Cerebellar cortex (tissue), 1 donor: ENCODE measurements at regions not wholly inside any gene's neighbourhood (a gene's known extent, or its start where the extent isn't known, plus 50 kb on each side); places are given as distances from the start of the nearest gene placed in this dataset.

Source experiments
- DNase-seq: peaks from one replicate; pipeline ENCODE4 v3.0.0-alpha.2; 2015; ENCODE audit warnings: low spot score

GRCh38 chr6:149150301-149150700 lies 167.2 kb upstream of the TAB2 start:
- DNase-seq = no peak

- no peak for DNase-seq
Observed at GRCh38 chr6:149150801-149151398, 166.6 kb upstream of the TAB2 start.

- DNase-seq = no peak
Observed at GRCh38 chr6:149152521-149152920, 165.0 kb upstream of the TAB2 start.

DNA sequence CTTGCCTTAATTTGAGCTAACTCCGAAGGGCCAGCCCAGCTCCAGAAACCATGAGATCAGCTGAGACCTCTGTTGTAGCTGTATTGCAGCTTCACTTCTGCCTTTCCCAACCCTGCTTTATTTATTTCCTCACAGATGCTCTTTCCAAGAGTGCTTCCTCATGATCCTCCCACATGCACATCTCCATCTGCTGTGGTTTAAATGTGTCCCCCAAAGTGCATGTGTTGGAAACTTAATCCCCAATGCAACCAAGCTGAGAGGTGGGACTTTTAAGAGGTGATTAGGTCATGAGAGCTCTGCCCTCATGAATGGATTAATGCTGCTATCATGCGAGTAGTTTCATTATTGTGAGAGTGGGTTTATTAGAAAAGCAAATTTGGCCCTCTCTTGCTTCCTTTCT lies 164.4 kb upstream of the TAB2 start:
- DNase-seq = no peak

DNA sequence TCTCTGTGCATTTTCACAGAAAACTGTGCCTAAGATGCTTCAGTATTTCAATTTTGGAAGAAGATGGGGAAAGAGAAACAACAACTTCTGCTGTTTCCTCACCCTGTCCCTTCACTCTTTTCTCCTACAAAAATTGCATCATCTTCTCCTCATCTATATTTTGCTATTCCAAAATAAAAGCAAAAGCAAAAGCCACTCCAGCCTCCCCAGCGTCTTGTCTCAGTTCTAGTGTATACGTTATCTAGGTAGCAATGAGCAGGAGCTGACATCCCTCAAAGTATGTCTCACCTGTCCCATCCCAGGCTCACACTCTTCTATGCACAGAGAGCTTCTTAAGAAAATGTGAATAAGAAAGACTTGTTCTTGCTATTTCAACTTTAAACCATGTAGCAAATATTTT lies 163.8 kb upstream of the TAB2 start:
- DNase-seq = no peak

- DNase-seq = no peak
Observed at GRCh38 chr6:149154261-149154821, 163.2 kb upstream of the TAB2 start.

GRCh38 chr6:149157126-149157525 lies 160.4 kb upstream of the TAB2 start:
- DNase-seq = no peak

DNA sequence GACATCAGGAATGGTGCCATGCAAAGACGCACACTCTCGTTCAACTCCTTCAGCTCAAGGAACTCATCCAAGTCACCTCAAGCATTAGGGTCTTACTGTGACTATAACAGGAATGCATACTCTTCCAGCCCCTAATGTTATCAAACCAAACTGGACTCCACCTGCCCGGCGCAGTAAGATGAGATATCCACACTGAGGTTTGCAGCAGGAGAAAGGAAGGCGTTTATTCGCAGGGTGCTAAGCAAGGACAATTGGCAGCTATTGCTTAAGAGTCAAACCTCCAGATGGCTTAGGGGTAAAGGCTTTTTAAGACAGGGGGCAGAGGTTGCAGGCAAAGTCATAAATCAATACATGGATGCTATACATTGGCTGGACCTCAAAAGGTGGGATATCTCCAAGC lies 159.4 kb upstream of the TAB2 start:
- DNase-seq = no peak

- no peak for DNase-seq
Observed at GRCh38 chr6:149160943-149161342, 156.6 kb upstream of the TAB2 start.

DNA sequence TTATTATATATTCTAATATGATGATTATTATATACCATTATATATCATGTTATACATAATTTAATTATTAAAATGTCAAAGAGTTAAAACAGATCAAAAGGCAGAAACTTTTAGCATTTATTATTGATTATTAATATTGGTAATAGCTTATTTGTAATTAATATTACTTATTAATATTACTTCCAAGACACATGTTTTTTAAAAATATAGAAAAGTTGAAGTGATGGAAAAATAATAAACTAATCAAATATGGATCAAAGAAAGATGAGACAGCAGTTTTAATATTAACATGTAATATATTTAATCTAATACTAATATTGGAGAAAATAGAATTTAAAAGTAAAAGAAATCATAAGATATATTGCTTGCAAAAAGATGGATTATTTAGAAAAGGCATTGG lies 154.6 kb upstream of the TAB2 start:
- no peak for DNase-seq

- DNase-seq = no peak
Observed at GRCh38 chr6:149164199-149164750, 153.2 kb upstream of the TAB2 start.

GRCh38 chr6:149166336-149166735 lies 151.2 kb upstream of the TAB2 start:
- no peak for DNase-seq

- DNase-seq = no peak
Observed at GRCh38 chr6:149166747-149167146, 150.8 kb upstream of the TAB2 start.

DNA sequence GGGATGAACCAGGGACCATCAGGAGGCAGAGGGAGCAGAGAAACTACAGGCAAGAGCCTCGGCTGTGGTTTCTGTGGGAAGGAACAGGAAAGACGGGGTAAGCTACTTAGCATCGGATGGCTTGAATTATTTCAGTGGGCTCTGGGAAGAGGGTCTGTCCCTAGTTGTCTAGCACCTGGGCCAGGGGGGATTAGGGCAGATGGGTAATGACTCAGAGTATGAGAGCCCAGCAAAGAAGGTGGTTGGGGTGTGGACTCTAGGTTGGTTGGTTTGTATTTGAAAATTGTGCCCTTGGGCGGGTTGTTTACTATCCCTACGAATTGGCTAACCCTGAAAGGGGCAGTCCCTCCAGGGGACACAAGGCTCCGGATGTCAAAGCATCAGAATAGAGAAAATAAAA lies 148.5 kb upstream of the TAB2 start:
- DNase-seq = no peak

- no peak for DNase-seq
Observed at GRCh38 chr6:149169761-149170511, 147.6 kb upstream of the TAB2 start.

DNA sequence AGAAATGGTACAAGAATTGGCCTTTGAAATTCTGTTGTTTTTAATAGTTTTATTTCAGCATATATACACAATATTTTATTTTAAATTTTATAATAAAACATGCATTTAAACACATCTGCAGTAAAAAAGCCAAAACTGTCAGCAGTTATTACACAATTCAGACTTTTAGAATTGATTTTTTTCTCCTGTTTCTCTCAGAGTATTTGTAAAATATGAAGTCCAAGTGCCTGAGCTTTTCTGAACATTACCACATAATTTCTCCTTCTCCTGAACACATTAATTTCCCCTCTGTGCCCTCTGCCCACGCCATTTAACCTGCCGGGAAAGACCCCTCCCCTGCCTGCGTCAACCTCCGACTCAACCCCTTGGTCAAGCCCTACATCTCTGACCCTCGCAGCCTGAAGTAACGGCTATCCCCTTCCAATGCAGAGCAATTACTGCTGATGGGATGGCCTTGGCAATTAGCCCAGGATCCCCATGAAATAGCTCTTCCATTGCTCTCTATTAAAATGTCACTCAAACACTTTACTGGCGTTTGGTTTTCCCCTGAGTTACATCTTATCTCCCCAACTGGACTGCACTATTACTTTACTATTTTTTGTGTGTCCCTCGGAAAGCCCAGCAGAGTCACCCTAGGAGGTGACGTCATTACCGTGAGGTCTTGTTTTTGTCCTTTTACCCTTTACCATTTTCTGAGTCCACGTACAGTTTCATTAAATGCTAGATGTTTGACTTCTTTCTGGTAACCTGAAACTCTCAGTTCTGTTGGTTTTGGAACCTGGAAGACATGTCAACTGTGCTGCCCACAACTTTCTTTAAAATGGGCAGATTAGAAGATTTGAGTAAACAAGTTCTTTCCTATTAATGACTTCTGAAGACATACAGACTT lies 146.7 kb upstream of the TAB2 start:
- no peak for DNase-seq

GRCh38 chr6:149173222-149173621 lies 144.3 kb upstream of the TAB2 start:
- no peak for DNase-seq

DNA sequence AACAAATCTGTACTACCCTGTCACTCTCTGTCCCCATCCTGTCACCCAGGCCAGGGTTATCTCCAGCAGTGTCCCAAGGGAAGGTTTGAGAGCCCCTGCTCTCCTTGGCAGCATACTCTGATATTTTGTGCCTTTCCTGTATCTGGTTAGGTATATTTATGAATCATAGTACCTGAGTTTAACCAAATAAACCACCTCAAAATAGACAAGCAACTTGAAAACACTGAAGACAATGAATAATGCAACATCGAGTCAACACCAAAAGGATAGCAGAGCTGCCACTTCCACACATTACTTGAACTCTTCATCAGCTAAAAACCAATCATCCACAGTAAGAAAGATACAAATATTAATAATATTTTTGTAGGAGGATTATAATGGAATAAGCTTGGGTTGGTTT lies 142.6 kb upstream of the TAB2 start:
- DNase-seq = no peak

DNA sequence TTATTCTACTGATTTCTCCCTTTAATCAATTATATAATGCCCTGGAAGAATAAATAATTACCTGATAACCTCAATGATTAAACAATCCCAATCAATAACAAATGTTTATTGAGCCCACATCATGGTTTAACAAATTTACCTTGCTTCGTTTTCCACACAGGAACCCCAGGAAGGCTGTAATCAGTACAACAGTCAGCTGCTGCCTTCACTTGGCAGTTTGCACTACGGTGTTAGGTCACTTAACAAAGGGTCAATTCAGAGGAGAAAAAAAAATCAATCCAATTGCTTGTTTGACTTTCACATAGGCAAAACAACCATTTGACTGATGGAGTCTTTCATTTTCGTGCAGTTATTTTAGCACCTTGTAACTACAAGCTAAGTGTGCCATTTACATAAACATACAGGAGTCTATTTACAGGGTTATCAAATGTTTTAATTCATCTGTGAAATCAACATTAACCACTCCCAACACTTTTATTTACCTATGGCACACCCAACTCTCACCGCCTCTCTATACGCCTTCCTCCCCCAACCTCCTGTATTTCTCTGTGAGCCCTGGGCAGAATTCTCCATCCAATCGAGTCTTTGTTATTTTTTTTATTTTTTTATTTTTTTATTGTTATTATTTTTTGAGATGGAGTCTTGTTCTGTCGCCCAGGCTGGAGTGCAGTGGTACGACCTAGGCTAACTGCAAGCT lies 140.4 kb upstream of the TAB2 start:
- no peak for DNase-seq

DNA sequence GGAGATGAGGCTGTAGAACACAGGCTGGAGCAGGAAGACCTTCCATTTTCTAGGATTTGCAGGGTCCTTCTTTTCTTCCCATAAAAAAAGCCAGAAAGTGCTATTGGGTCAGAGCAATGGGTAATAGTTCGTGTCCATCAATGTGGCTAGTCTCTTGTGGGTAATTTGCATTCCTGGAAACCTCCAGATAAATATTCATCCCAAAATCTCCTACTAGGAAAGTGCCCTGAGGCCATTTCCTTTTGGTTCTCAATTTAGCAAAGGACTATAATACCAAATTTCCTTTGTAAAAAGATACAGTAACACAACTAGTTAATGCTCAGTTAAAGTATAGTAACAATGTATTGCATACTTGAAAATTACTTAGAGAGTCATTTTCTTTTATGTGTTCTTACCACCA lies 138.1 kb upstream of the TAB2 start:
- no peak for DNase-seq

GRCh38 chr6:149181304-149181703 lies 136.2 kb upstream of the TAB2 start:
- DNase-seq = no peak

DNA sequence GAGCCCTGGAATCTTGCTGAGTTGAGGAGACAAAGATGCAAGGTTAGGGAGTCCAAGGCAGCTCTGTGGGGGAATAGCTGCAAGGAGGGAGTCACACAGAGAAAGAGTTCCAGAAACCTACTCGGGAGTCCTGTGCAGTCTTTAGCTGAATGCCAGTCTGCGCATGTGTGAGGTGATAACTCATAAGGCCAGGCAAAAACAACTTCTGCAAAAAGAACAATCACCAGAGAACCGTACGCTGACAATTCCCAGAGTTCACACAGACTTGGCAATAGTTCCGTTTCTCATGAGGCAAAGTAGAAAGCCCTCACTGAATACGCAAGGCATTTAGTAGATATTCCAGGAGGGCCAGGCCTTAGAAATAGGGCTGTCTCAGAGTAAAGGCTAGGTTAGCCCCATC lies 135.2 kb upstream of the TAB2 start:
- DNase-seq = no peak
